OCI-LY1 (cell line): ENCODE measurements at regions not wholly inside any gene's neighbourhood (a gene's known extent, or its start where the extent isn't known, plus 50 kb on each side); places are given as distances from the start of the nearest gene placed in this dataset.

ENCODE experiments used
- H2AFZ ChIP-seq: fragments of 200-600 bp; sonication (generic), shearing (Covaris generic); 2 replicates; pipeline ENCODE4 v1.6.0; 2014; ENCODE audit warnings: antibody characterized with exemption, mild to moderate bottlenecking, low read length
- H3F3A ChIP-seq: fragments of 200-600 bp; sonication (generic), shearing (Covaris generic); 2 replicates; pipeline ENCODE4 v1.6.0; 2014; ENCODE audit warnings: mild to moderate bottlenecking, antibody characterized with exemption, low read length, moderate library complexity; ENCODE audit not compliant: insufficient read depth
- H3K27ac ChIP-seq: fragments of 200-600 bp; sonication (generic); 2 replicates; pipeline ENCODE4 v1.5.1; 2014; ENCODE audit warnings: low read length, mixed run types, mild to moderate bottlenecking, low read depth; ENCODE audit not compliant: poor library complexity, severe bottlenecking
- H3K27me3 ChIP-seq: fragments of 200-600 bp; sonication (generic); 2 replicates; pipeline ENCODE4 v1.6.0; 2014; ENCODE audit warnings: antibody characterized with exemption, mild to moderate bottlenecking, low read length, moderate library complexity; ENCODE audit not compliant: insufficient read depth
- H3K36me3 ChIP-seq: fragments of 200-600 bp; sonication (generic); 2 replicates; pipeline ENCODE4 v1.6.1; 2014; ENCODE audit warnings: mild to moderate bottlenecking, antibody characterized with exemption, low read length, moderate library complexity, mixed read lengths; ENCODE audit not compliant: insufficient read depth
- H3K4me1 ChIP-seq: fragments of 200-600 bp; sonication (generic); 2 replicates; pipeline ENCODE4 v1.5.1; 2014; ENCODE audit warnings: mild to moderate bottlenecking, low read length, moderate library complexity; ENCODE audit not compliant: insufficient read depth, severe bottlenecking
- H3K4me2 ChIP-seq: fragments of 200-600 bp; sonication (generic), shearing (Covaris generic); 2 replicates; pipeline ENCODE4 v1.6.1; 2014; ENCODE audit warnings: low read length
- H3K4me3 ChIP-seq: fragments of 200-600 bp; sonication (generic); 2 replicates; pipeline ENCODE4 v1.5.1; 2014; ENCODE audit warnings: low read length, low read depth, mild to moderate bottlenecking, mixed read lengths; ENCODE audit not compliant: poor library complexity, severe bottlenecking
- H3K79me2 ChIP-seq: fragments of 200-600 bp; shearing (Covaris generic); 2 replicates; pipeline ENCODE4 v1.6.1; 2016; ENCODE audit warnings: mixed run types, low read length, mixed read lengths; ENCODE audit not compliant: insufficient read depth
- H3K9ac ChIP-seq: fragments of 200-600 bp; sonication (generic), shearing (Covaris generic); 2 replicates; pipeline ENCODE4 v1.6.1; 2014; ENCODE audit warnings: mild to moderate bottlenecking, low read length, mixed read lengths
- H3K9me2 ChIP-seq: fragments of 200-600 bp; sonication (generic), shearing (Covaris generic); 2 replicates; pipeline ENCODE4 v1.6.1; 2014; ENCODE audit warnings: low read depth, mild to moderate bottlenecking, low read length, mixed read lengths
- H3K9me3 ChIP-seq: fragments of 200-600 bp; shearing (Covaris generic); 2 replicates; pipeline ENCODE4 v1.6.1; 2014; ENCODE audit warnings: low read length, mixed read lengths
- H4K20me1 ChIP-seq: fragments of 200-600 bp; sonication (generic), shearing (Covaris generic); 2 replicates; pipeline ENCODE4 v1.6.0; 2016; ENCODE audit warnings: mild to moderate bottlenecking, low read length; ENCODE audit not compliant: insufficient read depth
- CTCF ChIP-seq: fragments of 200-600 bp; sonication (generic), shearing (Covaris generic); IDR thresholded peaks from 2 replicates; pipeline ENCODE4 v1.5.1; 2017; ENCODE audit warnings: mild to moderate bottlenecking, antibody characterized with exemption, low read length, moderate library complexity, mixed read lengths
- EZH2 ChIP-seq: fragments of 200-600 bp; sonication (generic), shearing (Covaris generic); IDR thresholded peaks from 2 replicates; pipeline ENCODE4 v1.8.0; 2017; ENCODE audit warnings: borderline replicate concordance, mixed run types, mild to moderate bottlenecking, antibody characterized with exemption, low read length, moderate library complexity, mixed read lengths

- H3K9ac ChIP-seq = no peak overlapping the region
- no peaks in the 10 kb centered on the region for H4K20me1 ChIP-seq
- H3K27ac ChIP-seq = no peak overlapping the region
- no peaks in the 10 kb centered on the region; the same call in 1 of the 2 replicates for H3K27me3 ChIP-seq
- H3F3A ChIP-seq = no peaks in the 10 kb centered on the region
- H3K79me2 ChIP-seq = no peaks in the 10 kb centered on the region
- H3K4me3 ChIP-seq = no peak overlapping the region
- TF ChIP-seq CTCF = no peak
- no peak for TF ChIP-seq EZH2
- H3K4me1 ChIP-seq = no peaks in the 10 kb centered on the region
- no peak overlapping the region for H2AFZ ChIP-seq
- H3K36me3 ChIP-seq = no peaks in the 10 kb centered on the region; the same call in 1 of the 2 replicates
- no peaks in the 10 kb centered on the region; the same call in 1 of the 2 replicates for H3K9me2 ChIP-seq
- no peak overlapping the region for H3K4me2 ChIP-seq
- peaks cover 5% of the 10 kb centered on the region for H3K9me3 ChIP-seq
These were observed 119.7 kb upstream of the FAM3C start for GRCh38 chr7:121515630-121516401.

- no peaks in the 10 kb centered on the region; the same call in 1 of the 2 replicates for H3K36me3 ChIP-seq
- no peak overlapping the region for H3K9ac ChIP-seq
- peaks cover 9% of the 10 kb centered on the region for H3K9me3 ChIP-seq
- no peak for TF ChIP-seq EZH2
- TF ChIP-seq CTCF = no peak
- no peak overlapping the region for H3K4me3 ChIP-seq
- H3K9me2 ChIP-seq = no peaks in the 10 kb centered on the region; the same call in 1 of the 2 replicates
- no peaks in the 10 kb centered on the region; the same call in 1 of the 2 replicates for H3K27me3 ChIP-seq
- H3K4me2 ChIP-seq = no peak overlapping the region
- H4K20me1 ChIP-seq = no peaks in the 10 kb centered on the region
- no peak overlapping the region for H2AFZ ChIP-seq
- H3K79me2 ChIP-seq = no peaks in the 10 kb centered on the region
- H3F3A ChIP-seq = no peaks in the 10 kb centered on the region
- H3K4me1 ChIP-seq = no peaks in the 10 kb centered on the region
- no peak overlapping the region for H3K27ac ChIP-seq
These were observed 119.1 kb upstream of the FAM3C start for GRCh38 chr7:121515229-121515628.

GRCh38 chr7:121513105-121513504 is 117.0 kb upstream of the FAM3C start:
- no peak overlapping the region for H3K4me2 ChIP-seq

More at GRCh38 chr7:121513105-121513504, 117.0 kb upstream of the FAM3C start:
- H4K20me1 ChIP-seq = no peaks in the 10 kb centered on the region
- no peak overlapping the region for H3K9ac ChIP-seq
- peaks cover 15% of the 10 kb centered on the region for H3K9me3 ChIP-seq
- no peak overlapping the region for H2AFZ ChIP-seq
- TF ChIP-seq EZH2 = no peak
- TF ChIP-seq CTCF = no peak
- H3K27ac ChIP-seq = no peak overlapping the region
- no peaks in the 10 kb centered on the region for H3K4me1 ChIP-seq
- H3K79me2 ChIP-seq = no peaks in the 10 kb centered on the region
- H3F3A ChIP-seq = no peaks in the 10 kb centered on the region
- H3K4me3 ChIP-seq = no peak overlapping the region
- H3K9me2 ChIP-seq = no peaks in the 10 kb centered on the region; the same call in 1 of the 2 replicates
- H3K27me3 ChIP-seq = no peaks in the 10 kb centered on the region; the same call in 1 of the 2 replicates
- no peaks in the 10 kb centered on the region; the same call in 1 of the 2 replicates for H3K36me3 ChIP-seq
